ENCODE measurements at regions not wholly inside any gene's neighbourhood (a gene's known extent, or its start where the extent isn't known, plus 50 kb on each side); places are given as distances from the start of the nearest gene placed in this dataset.

- Histone ChIP-seq H3K36me3 (ENCODE audit: low read depth) (no peaks in the 10 kb centered on the region), H3K4me3 (no peak overlapping the region), H3K9me3 (no peaks in the 10 kb centered on the region), H3K4me1 (ENCODE audit: low read depth) (no peaks in the 10 kb centered on the region)
- no peak for ATAC-seq
- DNase-seq, result no peak
- no peak for TF ChIP-seq CTCF (IDR thresholded peaks at IDR 0.05)
- intact Hi-C loops (cut with DNase I, micrococcal nuclease), result no loop called here
These were observed 120.3 kb upstream of the UXS1 start for GRCh38 chr2:106314444-106314843.

DNA sequence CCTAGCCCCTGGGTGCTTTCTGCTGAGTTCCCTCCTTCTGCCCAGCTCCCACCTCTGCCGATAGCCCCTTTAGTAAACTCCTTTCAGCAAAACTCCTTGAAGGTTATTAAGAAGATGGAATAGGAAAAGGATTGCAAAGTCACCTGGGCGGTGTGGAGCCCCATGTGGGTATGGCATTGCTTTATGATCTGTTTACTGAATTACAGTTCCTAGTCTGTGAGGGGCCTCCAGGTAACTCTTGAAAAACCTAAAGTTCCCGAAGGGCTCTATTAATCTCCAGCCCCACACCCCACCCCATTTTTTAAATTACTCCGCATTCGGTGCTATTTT, 116.9 kb upstream of the UXS1 start:
- no peak for ATAC-seq
- no peak for TF ChIP-seq CTCF (IDR thresholded peaks at IDR 0.05)
- Histone ChIP-seq H3K36me3 (ENCODE audit: low read depth) (no peaks in the 10 kb centered on the region), H3K4me1 (ENCODE audit: low read depth) (no peaks in the 10 kb centered on the region), H3K4me3 (no peak overlapping the region), H3K9me3 (no peaks in the 10 kb centered on the region)
- intact Hi-C loops (cut with DNase I, micrococcal nuclease), result no loop called here
- no peak for DNase-seq

GRCh38 chr2:106307860-106308259, 113.8 kb upstream of the UXS1 start:
- no peak for DNase-seq
- no peak for ATAC-seq
- H3K9me3 ChIP-seq, result no peaks in the 10 kb centered on the region
- TF ChIP-seq CTCF (IDR thresholded peaks at IDR 0.05), result no peak
- H3K4me1 ChIP-seq (ENCODE audit: low read depth), result no peaks in the 10 kb centered on the region
- intact Hi-C loops (cut with DNase I, micrococcal nuclease), result no loop called here
- no peaks in the 10 kb centered on the region for H3K36me3 ChIP-seq (ENCODE audit: low read depth)
- no peak overlapping the region for H3K4me3 ChIP-seq

DNA sequence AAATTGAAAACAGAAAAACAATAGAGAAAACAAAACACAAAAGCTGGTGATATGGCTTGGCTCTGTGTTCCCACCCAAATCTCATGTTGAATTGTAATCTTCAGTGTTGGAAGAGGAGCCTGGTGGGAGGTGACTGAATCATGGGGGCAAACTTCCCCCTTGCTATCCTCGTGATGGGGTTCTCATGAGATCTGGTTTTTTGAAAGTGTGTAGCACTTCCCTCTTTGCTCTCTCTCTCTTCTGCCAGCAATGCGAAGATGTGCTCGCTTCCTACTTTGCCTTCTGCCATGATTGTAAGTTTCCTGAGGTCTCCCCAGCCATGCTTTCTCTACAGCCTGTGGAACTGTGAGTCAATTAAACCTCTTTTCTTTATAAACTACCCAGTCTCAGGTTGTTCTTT, 112.3 kb upstream of the UXS1 start:
- no peak for DNase-seq
- Histone ChIP-seq H3K36me3 (ENCODE audit: low read depth) (no peaks in the 10 kb centered on the region), H3K4me1 (ENCODE audit: low read depth) (no peaks in the 10 kb centered on the region), H3K4me3 (no peak overlapping the region), H3K9me3 (no peaks in the 10 kb centered on the region)
- intact Hi-C loops (cut with DNase I, micrococcal nuclease), result no loop called here
- TF ChIP-seq CTCF (IDR thresholded peaks at IDR 0.05), result no peak
- no peak for ATAC-seq

DNA sequence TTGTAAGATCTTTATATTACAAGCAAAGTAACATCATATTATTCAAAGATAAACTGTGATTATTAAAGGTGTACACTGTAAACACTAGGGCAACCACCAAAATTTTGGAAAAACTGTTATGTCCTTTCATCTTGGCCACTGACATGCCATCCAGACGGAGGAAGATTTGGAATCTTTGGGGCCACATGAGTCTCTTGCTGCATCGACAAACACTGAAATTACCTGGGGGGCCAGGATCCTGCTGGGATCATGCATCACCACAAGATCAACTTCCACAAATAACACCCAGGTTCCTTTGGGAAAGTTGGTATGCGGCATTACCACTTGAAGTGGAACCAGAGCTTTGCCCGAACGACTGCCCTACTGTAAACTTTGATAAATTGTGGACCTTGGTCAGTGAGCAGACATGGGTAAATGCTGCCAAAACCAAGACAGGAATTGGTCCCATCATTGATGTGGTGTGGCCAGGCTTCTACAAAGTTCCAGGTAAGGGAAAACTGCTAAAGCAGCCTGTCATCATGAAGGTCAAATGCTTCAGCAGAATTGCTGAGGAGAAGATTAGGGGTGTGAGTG, 110.6 kb upstream of the UXS1 start:
- intact Hi-C loops (cut with DNase I, micrococcal nuclease), result no loop called here
- Histone ChIP-seq H3K4me1 (ENCODE audit: low read depth) (no peaks in the 10 kb centered on the region), H3K36me3 (ENCODE audit: low read depth) (no peaks in the 10 kb centered on the region), H3K9me3 (no peaks in the 10 kb centered on the region), H3K4me3 (no peak overlapping the region)
- TF ChIP-seq CTCF (IDR thresholded peaks at IDR 0.05), result no peak
- DNase-seq (no peak), ATAC-seq (no peak)

DNA sequence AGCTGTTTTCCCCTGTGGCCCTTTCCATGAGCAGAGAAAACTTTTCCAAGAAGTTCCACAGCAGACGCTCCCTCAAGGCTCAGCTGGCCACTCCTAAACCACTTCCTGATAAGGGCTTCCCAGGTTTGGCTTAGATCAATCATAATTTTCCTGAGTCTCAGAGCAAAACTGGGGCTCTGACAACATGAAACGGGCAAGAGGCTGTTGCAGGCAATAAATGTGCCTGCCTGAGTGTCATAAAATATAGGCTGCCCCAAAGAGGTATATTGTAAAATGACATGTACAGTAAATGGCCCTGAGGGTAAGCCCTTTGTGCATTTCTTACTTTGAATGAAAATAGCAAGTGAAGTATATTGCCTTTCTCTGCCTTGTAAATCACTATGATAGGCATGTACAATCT, 105.6 kb upstream of the UXS1 start:
- H3K36me3 ChIP-seq (ENCODE audit: low read depth), result no peaks in the 10 kb centered on the region
- ATAC-seq (peak; percentile 94), DNase-seq (peak in 2 of 3 donors; percentile 31 to 41)
- no peak for TF ChIP-seq CTCF (IDR thresholded peaks at IDR 0.05)
- peaks cover 5% of the 10 kb centered on the region for H3K4me1 ChIP-seq (ENCODE audit: low read depth)
- H3K4me3 ChIP-seq, result no peak overlapping the region
- H3K9me3 ChIP-seq, result no peaks in the 10 kb centered on the region
- intact Hi-C loops (cut with DNase I, micrococcal nuclease), result no loop called here

All from mucosa of descending colon (tissue), 3 donors.